Tibial nerve (tissue), 4 donors: ENCODE measurements at regions not wholly inside any gene's neighbourhood (a gene's known extent, or its start where the extent isn't known, plus 50 kb on each side); places are given as distances from the start of the nearest gene placed in this dataset.

Source experiments
- CTCF ChIP-seq, 5 experiments: fragments of 200-600 bp in 3 of 5; fragments of 450-650 bp in 2 of 5; sonication (generic) in 3 of 5; IDR thresholded peaks; one replicate each; pipeline ENCODE4 v1.5.1; 2016 to 2019; ENCODE audit warnings: antibody characterized with exemption in 5 of 5, mild to moderate bottlenecking in 3 of 5, moderate library complexity in 2 of 5
- EP300 ChIP-seq, 2 donors: sonication (generic); formaldehyde crosslinking; IDR thresholded peaks; one replicate each; pipeline ENCODE4 v1.6.1; 2017; ENCODE audit warnings: antibody characterized with exemption in 2 of 2, mild to moderate bottlenecking in 1 of 2
- POLR2A ChIP-seq, 2 donors: fragments of 450-650 bp; IDR thresholded peaks; one replicate each; pipeline ENCODE4 v1.6.1; 2017; ENCODE audit warnings: antibody characterized with exemption in 2 of 2, mild to moderate bottlenecking in 2 of 2, moderate library complexity in 2 of 2

GRCh38 chr7:63096141-63096540 is 902.5 kb upstream of the ZNF722 start:
- TF ChIP-seq CTCF (IDR thresholded peaks at IDR 0.05) = no peak
- no peak for TF ChIP-seq POLR2A (IDR thresholded peaks at IDR 0.05)
- no peak for TF ChIP-seq EP300 (IDR thresholded peaks at IDR 0.05)
